GM18498 (cell line): ENCODE measurements at regions not wholly inside any gene's neighbourhood (a gene's known extent, or its start where the extent isn't known, plus 50 kb on each side); places are given as distances from the start of the nearest gene placed in this dataset.
"Not testable (repeated sequence)": the region's sequence is repeated elsewhere in the genome, so short reads cannot be mapped to it uniquely, and the experiment has no call there.

Experiments used
- ATAC-seq: cut with Tn5 transposase; IDR thresholded peaks from one replicate; pipeline ENCODE4 v1.9.1; 2021; ENCODE audit warnings: mild to moderate bottlenecking, moderate library complexity; ENCODE audit not compliant: unreplicated experiment

- no peak for ATAC-seq
These were observed 106.7 kb upstream of the KDM7A start for GRCh38 chr7:140283472-140283871.

GRCh38 chr7:140281960-140282359 lies 105.2 kb upstream of the KDM7A start:
- no peak for ATAC-seq

GRCh38 chr7:140281255-140281654 lies 104.5 kb upstream of the KDM7A start:
- no peak for ATAC-seq

- no peak for ATAC-seq
These were observed 99.2 kb upstream of the KDM7A start for GRCh38 chr7:140276001-140276400.

DNA sequence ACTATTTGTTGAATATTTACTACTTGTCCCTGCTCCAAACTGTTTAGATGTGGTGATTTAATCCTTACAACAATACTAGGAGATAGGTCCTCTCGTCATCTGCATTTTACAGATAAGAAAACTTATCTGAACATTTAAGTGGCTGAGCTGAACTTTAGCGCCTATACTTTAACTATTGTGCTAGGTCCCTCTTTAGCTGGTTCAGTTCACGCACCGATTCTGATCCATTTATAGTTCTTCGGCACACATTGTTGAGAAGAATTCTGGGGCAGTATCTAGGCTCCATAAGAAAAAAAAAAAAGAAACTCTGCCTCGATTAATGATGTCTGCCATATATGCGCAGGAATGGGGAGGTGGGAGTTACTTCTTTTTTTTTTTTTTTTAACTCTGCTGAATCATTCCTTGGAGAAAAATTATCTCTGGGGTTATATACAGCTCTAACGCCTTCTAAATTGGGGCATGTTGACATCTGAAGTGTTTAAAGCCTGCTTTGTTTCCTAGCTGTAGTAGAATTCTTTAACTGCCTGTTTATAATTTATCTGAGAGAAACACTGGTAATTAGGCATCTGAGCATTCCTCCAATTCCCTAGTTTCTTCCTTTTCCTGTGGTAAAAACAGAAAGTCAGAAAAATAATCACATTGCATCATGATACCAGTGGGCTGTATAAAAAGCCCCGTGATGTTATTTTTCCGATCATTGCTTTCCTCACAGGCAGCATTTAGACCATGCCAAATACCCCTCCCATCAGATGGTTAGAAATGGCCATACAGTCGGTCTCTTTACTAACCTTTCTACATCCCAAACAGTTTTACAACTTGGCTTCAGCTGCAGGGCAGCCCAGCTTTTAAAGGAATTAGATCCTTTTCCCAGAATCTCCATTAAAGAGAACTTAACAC lies 98.5 kb upstream of the KDM7A start:
- no peak for ATAC-seq

- no peak for ATAC-seq
These were observed 96.6 kb upstream of the KDM7A start for GRCh38 chr7:140273417-140273816.

GRCh38 chr7:140271643-140271968 lies 94.8 kb upstream of the KDM7A start:
- not testable (repeated sequence) for ATAC-seq

GRCh38 chr7:140269004-140269638 lies 92.3 kb upstream of the KDM7A start:
- no peak for ATAC-seq

DNA sequence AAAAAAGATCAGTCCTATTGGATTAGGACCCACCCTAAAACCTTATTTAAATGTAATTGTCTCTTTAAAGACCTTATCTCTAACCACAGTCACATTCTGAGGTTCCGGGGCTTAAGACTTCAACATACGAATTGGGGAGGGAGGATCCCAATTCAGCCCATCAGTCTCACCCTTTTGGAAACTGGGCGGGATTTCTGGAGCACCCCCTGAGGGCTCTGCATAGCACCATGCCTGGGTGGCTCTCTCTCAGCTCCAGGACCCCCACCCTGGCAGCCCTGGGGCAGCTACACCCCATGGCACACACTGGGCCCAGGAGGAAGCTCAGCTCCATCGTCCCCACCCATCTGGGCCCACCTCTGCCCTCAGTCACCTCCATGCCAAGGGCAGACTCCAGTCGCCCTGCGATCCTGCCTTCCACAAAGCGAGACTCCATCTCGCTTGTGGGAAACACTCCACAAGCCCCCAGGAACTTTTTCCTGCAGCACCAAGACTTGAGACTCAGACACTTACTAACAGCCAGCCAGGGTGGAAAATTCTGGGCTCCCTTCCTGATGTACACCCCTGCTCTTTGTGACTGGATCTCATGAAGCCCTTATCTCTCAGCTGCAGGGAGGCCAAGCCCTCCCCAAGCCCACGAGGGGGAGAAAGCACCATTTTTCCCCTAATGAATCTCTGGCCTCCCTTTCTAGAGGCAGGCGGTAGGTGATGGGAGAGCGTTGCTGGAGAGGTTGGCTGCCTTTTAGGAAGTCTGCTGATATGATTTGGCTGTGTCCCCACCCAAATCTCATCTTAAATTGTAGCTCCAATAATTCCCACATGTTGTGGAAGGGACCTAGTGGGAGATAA lies 90.8 kb upstream of the KDM7A start:
- ATAC-seq, result no peak

DNA sequence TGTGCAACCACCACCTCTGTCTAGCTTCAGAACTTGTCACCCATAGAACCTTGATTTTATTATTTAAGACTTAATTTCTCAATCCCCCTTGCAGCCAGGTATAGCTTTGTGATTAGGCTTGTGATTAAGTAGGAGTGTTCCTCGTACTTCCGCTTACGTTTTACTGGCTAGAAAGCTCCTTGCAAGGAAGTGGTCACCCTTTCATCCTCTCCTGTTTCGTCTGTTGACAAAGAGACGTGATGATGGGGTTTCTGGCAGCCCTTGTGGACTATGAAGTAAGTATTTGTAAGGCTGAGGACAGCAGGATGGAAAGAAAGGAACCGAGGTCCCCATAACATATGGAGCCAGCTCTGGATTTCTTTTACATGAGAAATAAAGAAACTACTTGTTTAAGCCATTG lies 86.5 kb upstream of the KDM7A start:
- no peak for ATAC-seq

DNA sequence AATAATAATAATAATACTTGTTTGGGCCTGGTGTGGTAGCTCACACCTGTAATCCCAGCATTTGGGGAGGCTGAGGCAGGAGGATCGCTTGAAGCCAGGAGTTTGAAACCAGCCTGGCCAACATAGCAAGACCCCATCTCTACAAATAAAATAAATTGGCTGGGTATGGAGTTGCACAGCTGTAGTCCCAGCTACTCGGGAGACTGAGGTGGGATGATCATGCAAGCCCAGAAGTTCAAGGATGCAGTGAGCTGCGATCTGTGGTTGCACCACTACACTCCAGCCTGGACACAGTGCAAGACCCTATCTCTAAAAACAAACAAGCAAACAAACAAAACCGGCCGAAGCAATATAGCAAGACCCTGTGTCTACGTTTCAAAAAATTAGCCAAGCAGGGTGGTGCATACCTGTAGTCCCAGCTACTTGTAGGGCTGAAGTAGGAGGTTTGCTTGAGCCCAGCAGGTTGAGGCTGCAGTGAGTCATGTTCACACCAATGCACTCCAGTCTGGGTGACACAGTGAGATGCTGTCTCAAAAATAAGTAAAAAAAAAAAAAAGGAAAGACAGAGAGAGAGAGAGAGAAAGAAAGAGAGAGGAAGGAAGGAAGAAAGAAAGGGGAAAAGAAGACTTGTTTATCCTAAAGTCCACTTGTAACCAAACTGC lies 85.6 kb upstream of the KDM7A start:
- ATAC-seq, result no peak

GRCh38 chr7:140261522-140261921 lies 84.7 kb upstream of the KDM7A start:
- no peak for ATAC-seq

DNA sequence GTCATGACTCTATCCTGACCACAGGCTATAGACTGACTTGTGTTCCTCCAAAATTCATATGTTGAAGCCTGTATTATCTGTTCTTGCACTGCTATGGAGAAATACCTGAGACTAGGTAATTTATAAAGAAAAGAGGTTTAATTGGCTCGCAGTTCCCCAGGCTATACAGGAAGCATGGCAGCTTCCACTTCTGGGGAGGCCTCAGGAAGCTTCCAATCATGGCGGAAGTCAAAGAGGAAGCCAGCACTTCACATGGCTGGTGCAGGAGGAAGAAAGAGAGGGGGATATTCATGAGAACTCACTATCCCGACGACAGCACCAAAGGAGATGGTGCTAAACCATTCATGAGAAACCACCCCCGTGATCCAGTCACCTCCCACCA lies 84.3 kb upstream of the KDM7A start:
- no peak for ATAC-seq

GRCh38 chr7:140260352-140261104 lies 83.7 kb upstream of the KDM7A start:
- no peak for ATAC-seq

- not testable (repeated sequence) for ATAC-seq
These were observed 80.5 kb upstream of the KDM7A start for GRCh38 chr7:140257278-140257677.

DNA sequence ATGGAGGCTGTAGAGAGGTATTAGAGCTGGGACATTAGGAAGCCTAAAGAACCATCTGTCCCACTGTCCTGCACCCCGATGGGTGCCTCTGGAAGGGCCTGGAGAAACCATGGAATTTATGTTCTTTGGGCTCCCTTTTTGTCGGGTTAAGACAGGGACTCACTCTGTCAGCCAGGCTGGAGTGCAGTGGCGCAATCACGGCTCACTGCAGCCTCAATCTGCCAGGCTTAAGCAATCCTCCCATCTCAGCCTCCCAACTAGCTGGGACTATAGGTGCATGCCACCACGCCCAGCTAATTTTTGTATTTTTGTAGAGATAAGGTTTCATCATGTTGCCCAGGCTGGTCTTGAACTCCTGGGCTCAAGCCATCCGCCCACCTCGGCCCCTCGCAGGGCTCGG lies 78.2 kb upstream of the KDM7A start:
- ATAC-seq, result not testable (repeated sequence)

- no peak for ATAC-seq
These were observed 72.4 kb upstream of the KDM7A start for GRCh38 chr7:140249036-140249806.

GRCh38 chr7:140247559-140247958 lies 70.8 kb upstream of the KDM7A start:
- no peak for ATAC-seq

DNA sequence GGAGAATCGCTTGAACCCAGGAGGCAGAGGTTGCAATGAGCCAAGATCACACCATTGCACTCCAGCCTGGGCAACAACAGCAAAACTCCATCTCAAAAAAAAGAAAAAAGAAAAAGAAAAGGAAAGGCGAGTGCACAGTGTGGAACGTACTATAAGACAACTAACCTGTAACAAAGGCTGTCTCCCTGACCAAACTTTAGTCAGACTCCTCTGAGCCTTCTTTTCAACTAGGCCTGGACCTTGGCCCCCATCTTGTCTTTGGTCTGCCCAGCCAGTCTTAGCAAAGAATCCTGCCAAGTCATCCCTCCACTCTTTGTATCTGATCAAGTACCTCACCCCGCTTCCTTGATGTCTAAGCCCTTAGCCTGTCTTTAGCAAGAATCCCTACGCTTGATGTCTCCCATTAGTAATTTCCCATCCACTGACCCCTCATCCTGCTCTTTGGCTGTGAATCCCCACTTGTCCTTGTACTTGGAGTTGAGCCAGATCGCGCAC lies 68.9 kb upstream of the KDM7A start:
- ATAC-seq, result no peak
